HepG2 (cell line): ENCODE measurements at regions not wholly inside any gene's neighbourhood (a gene's known extent, or its start where the extent isn't known, plus 50 kb on each side); places are given as distances from the start of the nearest gene placed in this dataset.
"Not testable (repeated sequence)": the region's sequence is repeated elsewhere in the genome, so short reads cannot be mapped to it uniquely, and the experiment has no call there.

Experiments
- RBM22 ChIP-seq: fragments of 200-400 bp; formaldehyde crosslinking; optimal IDR thresholded peaks from 2 replicates; pipeline ENCODE3; 2017; ENCODE audit warnings: mild to moderate bottlenecking, low read length, moderate library complexity
- RFX5 ChIP-seq: IDR thresholded peaks from 2 replicates; pipeline ENCODE4 v1.6.1; 2011; ENCODE audit warnings: low read depth, low read length, improper control_type of control experiment
- TF ChIP-seq, protein P1 (sequence below): sonication (generic); formaldehyde crosslinking; conservative IDR thresholded peaks from 2 replicates; pipeline ENCODE4 v1.4.0; 2020; ENCODE audit warnings: mild to moderate bottlenecking, missing genetic modification reagents, moderate library complexity
- TF ChIP-seq, protein P2 (sequence below): sonication (generic); formaldehyde crosslinking; IDR thresholded peaks from 2 replicates; pipeline ENCODE4 v1.4.0; 2020; ENCODE audit warnings: missing genetic modification reagents, mild to moderate bottlenecking, borderline replicate concordance
- TF ChIP-seq, protein P3 (sequence below): IDR thresholded peaks from 2 replicates; pipeline ENCODE4 v1.6.1; 2016; ENCODE audit warnings: missing compliant biosample characterization, missing genetic modification reagents, borderline replicate concordance

DNA sequence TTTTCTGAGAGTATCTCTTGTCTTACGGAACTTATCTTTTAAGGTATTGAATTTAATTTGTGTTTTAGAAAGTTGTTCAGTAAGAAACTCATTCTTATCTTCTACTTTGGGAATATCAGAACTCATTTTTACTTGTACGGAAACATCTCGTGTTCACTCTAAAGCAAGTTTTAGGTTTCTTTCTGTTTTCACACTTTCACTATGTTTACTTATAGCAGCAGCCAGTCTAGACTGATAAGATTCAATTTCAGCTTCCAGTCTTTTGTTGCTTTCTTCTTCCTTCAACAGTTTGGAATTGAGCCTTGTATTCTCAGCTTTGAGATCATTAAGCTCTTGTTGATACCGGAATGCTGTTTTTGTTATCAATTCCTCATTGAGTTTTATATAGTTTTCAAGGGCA is 575.2 kb upstream of the DEFB115 start:
- not testable (repeated sequence) for TF ChIP-seq RBM22, RFX5
- TF ChIP-seq, protein P1, sequence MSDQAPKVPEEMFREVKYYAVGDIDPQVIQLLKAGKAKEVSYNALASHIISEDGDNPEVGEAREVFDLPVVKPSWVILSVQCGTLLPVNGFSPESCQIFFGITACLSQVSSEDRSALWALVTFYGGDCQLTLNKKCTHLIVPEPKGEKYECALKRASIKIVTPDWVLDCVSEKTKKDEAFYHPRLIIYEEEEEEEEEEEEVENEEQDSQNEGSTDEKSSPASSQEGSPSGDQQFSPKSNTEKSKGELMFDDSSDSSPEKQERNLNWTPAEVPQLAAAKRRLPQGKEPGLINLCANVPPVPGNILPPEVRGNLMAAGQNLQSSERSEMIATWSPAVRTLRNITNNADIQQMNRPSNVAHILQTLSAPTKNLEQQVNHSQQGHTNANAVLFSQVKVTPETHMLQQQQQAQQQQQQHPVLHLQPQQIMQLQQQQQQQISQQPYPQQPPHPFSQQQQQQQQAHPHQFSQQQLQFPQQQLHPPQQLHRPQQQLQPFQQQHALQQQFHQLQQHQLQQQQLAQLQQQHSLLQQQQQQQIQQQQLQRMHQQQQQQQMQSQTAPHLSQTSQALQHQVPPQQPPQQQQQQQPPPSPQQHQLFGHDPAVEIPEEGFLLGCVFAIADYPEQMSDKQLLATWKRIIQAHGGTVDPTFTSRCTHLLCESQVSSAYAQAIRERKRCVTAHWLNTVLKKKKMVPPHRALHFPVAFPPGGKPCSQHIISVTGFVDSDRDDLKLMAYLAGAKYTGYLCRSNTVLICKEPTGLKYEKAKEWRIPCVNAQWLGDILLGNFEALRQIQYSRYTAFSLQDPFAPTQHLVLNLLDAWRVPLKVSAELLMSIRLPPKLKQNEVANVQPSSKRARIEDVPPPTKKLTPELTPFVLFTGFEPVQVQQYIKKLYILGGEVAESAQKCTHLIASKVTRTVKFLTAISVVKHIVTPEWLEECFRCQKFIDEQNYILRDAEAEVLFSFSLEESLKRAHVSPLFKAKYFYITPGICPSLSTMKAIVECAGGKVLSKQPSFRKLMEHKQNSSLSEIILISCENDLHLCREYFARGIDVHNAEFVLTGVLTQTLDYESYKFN (CRISPR knock-in tag), result not testable (repeated sequence)
- TF ChIP-seq, protein P2, sequence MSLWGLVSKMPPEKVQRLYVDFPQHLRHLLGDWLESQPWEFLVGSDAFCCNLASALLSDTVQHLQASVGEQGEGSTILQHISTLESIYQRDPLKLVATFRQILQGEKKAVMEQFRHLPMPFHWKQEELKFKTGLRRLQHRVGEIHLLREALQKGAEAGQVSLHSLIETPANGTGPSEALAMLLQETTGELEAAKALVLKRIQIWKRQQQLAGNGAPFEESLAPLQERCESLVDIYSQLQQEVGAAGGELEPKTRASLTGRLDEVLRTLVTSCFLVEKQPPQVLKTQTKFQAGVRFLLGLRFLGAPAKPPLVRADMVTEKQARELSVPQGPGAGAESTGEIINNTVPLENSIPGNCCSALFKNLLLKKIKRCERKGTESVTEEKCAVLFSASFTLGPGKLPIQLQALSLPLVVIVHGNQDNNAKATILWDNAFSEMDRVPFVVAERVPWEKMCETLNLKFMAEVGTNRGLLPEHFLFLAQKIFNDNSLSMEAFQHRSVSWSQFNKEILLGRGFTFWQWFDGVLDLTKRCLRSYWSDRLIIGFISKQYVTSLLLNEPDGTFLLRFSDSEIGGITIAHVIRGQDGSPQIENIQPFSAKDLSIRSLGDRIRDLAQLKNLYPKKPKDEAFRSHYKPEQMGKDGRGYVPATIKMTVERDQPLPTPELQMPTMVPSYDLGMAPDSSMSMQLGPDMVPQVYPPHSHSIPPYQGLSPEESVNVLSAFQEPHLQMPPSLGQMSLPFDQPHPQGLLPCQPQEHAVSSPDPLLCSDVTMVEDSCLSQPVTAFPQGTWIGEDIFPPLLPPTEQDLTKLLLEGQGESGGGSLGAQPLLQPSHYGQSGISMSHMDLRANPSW (CRISPR knock-in tag), result not testable (repeated sequence)
- TF ChIP-seq, protein P3, sequence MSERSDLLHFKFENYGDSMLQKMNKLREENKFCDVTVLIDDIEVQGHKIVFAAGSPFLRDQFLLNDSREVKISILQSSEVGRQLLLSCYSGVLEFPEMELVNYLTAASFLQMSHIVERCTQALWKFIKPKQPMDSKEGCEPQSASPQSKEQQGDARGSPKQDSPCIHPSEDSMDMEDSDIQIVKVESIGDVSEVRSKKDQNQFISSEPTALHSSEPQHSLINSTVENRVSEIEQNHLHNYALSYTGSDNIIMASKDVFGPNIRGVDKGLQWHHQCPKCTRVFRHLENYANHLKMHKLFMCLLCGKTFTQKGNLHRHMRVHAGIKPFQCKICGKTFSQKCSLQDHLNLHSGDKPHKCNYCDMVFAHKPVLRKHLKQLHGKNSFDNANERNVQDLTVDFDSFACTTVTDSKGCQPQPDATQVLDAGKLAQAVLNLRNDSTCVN (CRISPR knock-in tag), result not testable (repeated sequence)
